OCI-LY7 (cell line): ENCODE measurements at regions not wholly inside any gene's neighbourhood (a gene's known extent, or its start where the extent isn't known, plus 50 kb on each side); places are given as distances from the start of the nearest gene placed in this dataset.

Experiments used
- BruUV-seq: library from RNA; stranded (reverse); fragments of 400-500 nt; replicated peaks from 2 replicates; lab custom pipeline; 2021; lab: Mats Ljungman, UMichigan
- CTCF ChIA-PET: fragments of 300-600 bp; sonication (Branson Sonifier 250); formaldehyde crosslinking; loops from one replicate; lab custom pipeline; 2022; ENCODE audit warnings: antibody characterized with exemption; ENCODE audit not compliant: unreplicated experiment; lab: Charles Lee
- POLR2A ChIA-PET: fragments of 300-600 bp; sonication (Branson Sonifier 250); formaldehyde crosslinking; loops from one replicate; lab custom pipeline; 2022; ENCODE audit warnings: antibody characterized with exemption; lab: Charles Lee
- DNase-seq: peaks from one replicate; pipeline ENCODE4 v3.0.0-alpha.2; 2015; ENCODE audit warnings: low spot score
- H2AFZ ChIP-seq: fragments of 200-600 bp; sonication (generic), shearing (Covaris generic); 2 replicates; pipeline ENCODE4 v1.6.1; 2014; ENCODE audit warnings: mild to moderate bottlenecking, antibody characterized with exemption, low read length, moderate library complexity
- H3K27ac ChIP-seq: fragments of 200-600 bp; sonication (generic); 2 replicates; pipeline ENCODE4 v1.5.1; 2014; ENCODE audit warnings: mixed run types, low read depth, mild to moderate bottlenecking, moderate library complexity, low read length, inconsistent platforms; ENCODE audit not compliant: poor library complexity, severe bottlenecking
- H3K36me3 ChIP-seq: fragments of 200-600 bp; sonication (generic); 2 replicates; pipeline ENCODE4 v1.6.1; 2014; ENCODE audit warnings: mild to moderate bottlenecking, antibody characterized with exemption, low read length, moderate library complexity, mixed read lengths; ENCODE audit not compliant: insufficient read depth
- H3K4me1 ChIP-seq: fragments of 200-600 bp; sonication (generic); 2 replicates; pipeline ENCODE4 v1.5.1; 2014; ENCODE audit warnings: mild to moderate bottlenecking, low read length; ENCODE audit not compliant: insufficient read depth, poor library complexity, severe bottlenecking
- H3K4me2 ChIP-seq: fragments of 200-600 bp; sonication (generic); 2 replicates; pipeline ENCODE4 v1.6.1; 2014; ENCODE audit warnings: mild to moderate bottlenecking, low read length
- H3K4me3 ChIP-seq: fragments of 200-600 bp; sonication (generic); 2 replicates; pipeline ENCODE4 v1.5.1; 2014; ENCODE audit warnings: mild to moderate bottlenecking, low read depth, low read length; ENCODE audit not compliant: poor library complexity, severe bottlenecking
- H3K79me2 ChIP-seq: fragments of 200-600 bp; sonication (generic); 2 replicates; pipeline ENCODE4 v1.6.1; 2016; ENCODE audit warnings: low read depth, mild to moderate bottlenecking, low read length, moderate library complexity, mixed read lengths; ENCODE audit not compliant: insufficient read depth
- H3K9me2 ChIP-seq: fragments of 200-600 bp; sonication (generic); 2 replicates; pipeline ENCODE4 v1.6.1; 2016; ENCODE audit warnings: mild to moderate bottlenecking, low read length, mixed read lengths; ENCODE audit not compliant: insufficient read depth
- H3K9me3 ChIP-seq: fragments of 200-600 bp; sonication (generic); 2 replicates; pipeline ENCODE4 v1.6.1; 2014; ENCODE audit warnings: mild to moderate bottlenecking, mixed run types, low read length, mixed read lengths
- H4K20me1 ChIP-seq: fragments of 200-600 bp; sonication (generic); 2 replicates; pipeline ENCODE4 v1.6.1; 2014; ENCODE audit warnings: mild to moderate bottlenecking, antibody characterized with exemption, low read length, moderate library complexity, mixed read lengths; ENCODE audit not compliant: insufficient read depth
- EZH2phosphoT487 ChIP-seq: fragments of 200-600 bp; sonication (generic); IDR thresholded peaks from 2 replicates; pipeline ENCODE4 v1.6.1; 2018; ENCODE audit warnings: low read depth, borderline replicate concordance, mild to moderate bottlenecking, mixed run types, antibody characterized with exemption, low read length, moderate library complexity, mixed read lengths
- intact Hi-C: fragments of 100-400 bp; cut with micrococcal nuclease; formaldehyde crosslinking; loops from one replicate; pipeline ENCODE4 v1.10.0; 2022; ENCODE audit not compliant: unreplicated experiment
- TF ChIP-seq, protein P1 (sequence below): fragments of 200-600 bp; sonication (generic); conservative IDR thresholded peaks from 2 replicates; pipeline ENCODE4 v1.5.1; 2014; ENCODE audit warnings: mild to moderate bottlenecking, antibody characterized with exemption, low read length, moderate library complexity, mixed read lengths

DNA sequence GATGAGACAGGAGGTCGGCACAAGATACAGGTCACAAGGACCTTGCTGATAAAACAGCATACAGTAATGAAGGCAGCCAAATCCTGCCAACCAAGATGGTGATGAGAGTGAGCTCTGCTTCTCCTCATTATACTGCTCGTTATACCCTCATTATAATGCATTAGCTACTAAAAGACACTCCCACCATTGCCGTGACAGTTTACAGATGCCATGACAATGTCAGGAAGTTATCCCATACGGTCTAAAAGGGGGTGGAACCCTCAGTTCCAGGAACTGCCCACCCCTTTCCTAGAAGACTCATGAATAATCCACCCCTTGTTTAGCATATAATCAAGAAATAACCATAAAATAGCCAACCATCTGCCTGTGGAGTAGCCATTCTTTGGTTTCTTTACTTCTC, 224.2 kb downstream of the RBM43 start:
- no peaks in the 10 kb centered on the region for H3K79me2 ChIP-seq
- H3K4me2 ChIP-seq = no peak overlapping the region
- H3K9me2 ChIP-seq = no peaks in the 10 kb centered on the region
- no peak overlapping the region for H2AFZ ChIP-seq
- no peaks in the 10 kb centered on the region for H3K4me1 ChIP-seq
- no peak overlapping the region for H3K27ac ChIP-seq
- TF ChIP-seq, protein P1, sequence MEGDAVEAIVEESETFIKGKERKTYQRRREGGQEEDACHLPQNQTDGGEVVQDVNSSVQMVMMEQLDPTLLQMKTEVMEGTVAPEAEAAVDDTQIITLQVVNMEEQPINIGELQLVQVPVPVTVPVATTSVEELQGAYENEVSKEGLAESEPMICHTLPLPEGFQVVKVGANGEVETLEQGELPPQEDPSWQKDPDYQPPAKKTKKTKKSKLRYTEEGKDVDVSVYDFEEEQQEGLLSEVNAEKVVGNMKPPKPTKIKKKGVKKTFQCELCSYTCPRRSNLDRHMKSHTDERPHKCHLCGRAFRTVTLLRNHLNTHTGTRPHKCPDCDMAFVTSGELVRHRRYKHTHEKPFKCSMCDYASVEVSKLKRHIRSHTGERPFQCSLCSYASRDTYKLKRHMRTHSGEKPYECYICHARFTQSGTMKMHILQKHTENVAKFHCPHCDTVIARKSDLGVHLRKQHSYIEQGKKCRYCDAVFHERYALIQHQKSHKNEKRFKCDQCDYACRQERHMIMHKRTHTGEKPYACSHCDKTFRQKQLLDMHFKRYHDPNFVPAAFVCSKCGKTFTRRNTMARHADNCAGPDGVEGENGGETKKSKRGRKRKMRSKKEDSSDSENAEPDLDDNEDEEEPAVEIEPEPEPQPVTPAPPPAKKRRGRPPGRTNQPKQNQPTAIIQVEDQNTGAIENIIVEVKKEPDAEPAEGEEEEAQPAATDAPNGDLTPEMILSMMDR = no peak
- TF ChIP-seq EZH2phosphoT487 = no peak
- no peaks in the 10 kb centered on the region for H4K20me1 ChIP-seq
- H3K4me3 ChIP-seq = no peak overlapping the region
- DNase-seq = no peak
- CTCF ChIA-PET = no interaction called here
- H3K36me3 ChIP-seq = no peaks in the 10 kb centered on the region
- no TSS peak for BruUV-seq
- POLR2A ChIA-PET = no interaction called here
- H3K9me3 ChIP-seq = no peaks in the 10 kb centered on the region
- intact Hi-C loops = no loop called here

DNA sequence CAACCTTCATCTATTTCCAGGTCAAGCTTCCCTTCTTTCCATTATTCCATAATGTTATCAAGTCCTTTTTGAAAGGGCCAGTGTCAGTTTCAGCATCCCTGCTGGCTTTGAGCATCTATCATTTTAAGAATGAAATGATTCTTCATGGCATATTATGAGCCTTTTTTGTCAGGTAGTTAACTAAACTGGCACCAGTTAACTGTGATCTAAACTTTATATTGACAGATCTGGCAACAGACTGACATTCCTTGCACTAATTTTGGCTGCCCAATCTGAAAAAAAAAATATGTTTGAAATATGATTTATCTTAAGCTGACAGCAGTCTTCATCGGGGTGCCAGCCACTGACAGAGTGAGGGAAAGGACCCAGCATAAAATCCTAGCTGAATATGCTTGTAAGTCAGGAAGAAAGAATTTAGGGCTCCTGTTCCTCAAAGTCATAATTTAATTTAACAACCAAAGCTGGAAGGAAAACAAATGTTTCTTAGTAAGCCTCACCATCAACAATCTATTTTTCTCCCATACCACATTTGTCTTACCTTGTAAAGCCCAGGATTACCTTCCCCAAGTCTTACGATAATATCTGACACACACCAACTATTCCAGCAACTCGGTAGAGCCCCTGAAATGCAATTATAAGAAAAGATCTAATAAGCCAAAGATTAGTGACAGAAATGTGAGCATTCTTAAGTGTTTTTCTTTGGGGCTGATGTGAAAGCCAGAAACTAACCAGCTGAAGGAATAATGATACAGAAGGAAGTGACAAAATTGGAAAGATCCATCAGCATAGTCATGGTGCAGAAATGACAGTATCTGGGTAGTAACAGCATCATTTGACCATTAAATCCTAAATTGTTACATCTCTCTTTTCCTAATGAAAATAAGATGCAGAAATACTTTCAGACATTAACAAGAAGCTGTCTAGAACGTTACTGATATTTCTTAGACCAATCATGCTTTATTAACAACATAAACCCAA, 228.1 kb downstream of the RBM43 start:
- TF ChIP-seq, protein P1 = no peak
- no peak for TF ChIP-seq EZH2phosphoT487
- H3K79me2 ChIP-seq = no peaks in the 10 kb centered on the region
- H4K20me1 ChIP-seq = no peaks in the 10 kb centered on the region
- intact Hi-C loops = no loop called here
- BruUV-seq = no TSS peak
- no peaks in the 10 kb centered on the region for H3K4me1 ChIP-seq
- H3K4me2 ChIP-seq = no peak overlapping the region
- H3K9me3 ChIP-seq = no peaks in the 10 kb centered on the region
- no peaks in the 10 kb centered on the region for H3K9me2 ChIP-seq
- DNase-seq = no peak
- CTCF ChIA-PET = no interaction called here
- H3K36me3 ChIP-seq = no peaks in the 10 kb centered on the region
- no peak overlapping the region for H2AFZ ChIP-seq
- H3K4me3 ChIP-seq = no peak overlapping the region
- POLR2A ChIA-PET = no interaction called here
- H3K27ac ChIP-seq = no peak overlapping the region

DNA sequence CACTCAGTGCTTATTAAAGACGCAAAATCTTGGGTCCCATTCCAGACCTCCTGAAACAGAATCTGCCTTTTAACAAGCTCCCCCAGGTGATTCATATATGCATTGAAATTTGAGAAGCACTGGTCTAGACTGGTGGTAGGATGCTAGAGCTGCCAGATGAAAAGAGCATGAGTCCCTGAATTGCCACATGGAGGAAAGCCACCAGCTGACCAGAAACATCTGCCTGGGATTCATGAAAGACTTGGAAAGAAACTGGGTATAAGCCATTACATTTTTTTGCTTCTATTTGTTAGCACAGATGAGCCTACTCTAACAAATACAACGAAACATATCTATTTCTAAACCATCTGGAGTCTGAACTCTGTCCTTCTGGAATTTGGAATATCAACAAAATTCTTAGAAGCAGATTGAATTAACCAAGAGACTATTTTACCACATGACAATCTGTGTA, 228.9 kb downstream of the RBM43 start:
- CTCF ChIA-PET = no interaction called here
- POLR2A ChIA-PET = no interaction called here
- TF ChIP-seq, protein P1 = no peak
- TF ChIP-seq EZH2phosphoT487 = no peak
- Histone ChIP-seq H3K4me3 (no peak overlapping the region), H3K27ac (no peak overlapping the region), H2AFZ (no peak overlapping the region), H4K20me1 (no peaks in the 10 kb centered on the region), H3K9me2 (no peaks in the 10 kb centered on the region), H3K36me3 (no peaks in the 10 kb centered on the region), H3K79me2 (no peaks in the 10 kb centered on the region), H3K4me1 (no peaks in the 10 kb centered on the region), H3K4me2 (no peak overlapping the region), H3K9me3 (no peaks in the 10 kb centered on the region)
- DNase-seq = no peak
- no TSS peak for BruUV-seq
- intact Hi-C loops = no loop called here
